OCI-LY3 (cell line): ENCODE measurements at regions not wholly inside any gene's neighbourhood (a gene's known extent, or its start where the extent isn't known, plus 50 kb on each side); places are given as distances from the start of the nearest gene placed in this dataset.

Experiments
- H2AFZ ChIP-seq: fragments of 200-600, 300-600 bp; shearing (Covaris generic); 2 replicates; pipeline ENCODE4 v1.6.0; 2014; ENCODE audit warnings: antibody characterized with exemption, low read depth, low read length
- H3K27ac ChIP-seq: fragments of 200-600, 300-600 bp; sonication (generic); 2 replicates; pipeline ENCODE4 v1.5.1; 2014; ENCODE audit warnings: mild to moderate bottlenecking, low read length, moderate library complexity, mixed read lengths
- H3K27me3 ChIP-seq: fragments of 200-600, 300-600 bp; sonication (generic); 2 replicates; pipeline ENCODE4 v1.6.1; 2014; ENCODE audit warnings: low read depth, low read length, mixed read lengths
- H3K36me3 ChIP-seq: fragments of 200-600, 300-600 bp; sonication (generic); replicated peaks from 2 replicates; pipeline ENCODE3; 2014; ENCODE audit warnings: low read depth, low read length, mixed read lengths
- H3K4me1 ChIP-seq: fragments of 300-600, 200-600 bp; sonication (generic); 2 replicates; pipeline ENCODE4 v1.6.1; 2014; ENCODE audit warnings: low read length, mixed read lengths
- H3K4me2 ChIP-seq: fragments of 200-600, 300-600 bp; sonication (generic); 2 replicates; pipeline ENCODE4 v1.6.1; 2014; ENCODE audit warnings: low read length, mixed read lengths
- H3K4me3 ChIP-seq: fragments of 300-600, 200-600 bp; sonication (generic); 2 replicates; pipeline ENCODE4 v1.5.1; 2014; ENCODE audit warnings: antibody characterized with exemption, mild to moderate bottlenecking, low read length, moderate library complexity
- H3K79me2 ChIP-seq: fragments of 300-600, 200-600 bp; shearing (Covaris generic); 2 replicates; pipeline ENCODE4 v1.6.1; 2014; ENCODE audit warnings: mild to moderate bottlenecking, low read length, mixed read lengths
- H3K9ac ChIP-seq: fragments of 300-600, 200-600 bp; shearing (Covaris generic); 2 replicates; pipeline ENCODE4 v1.6.0; 2014; ENCODE audit warnings: mild to moderate bottlenecking, low read length, moderate library complexity
- H3K9me3 ChIP-seq: fragments of 200-600, 300-600 bp; shearing (Covaris generic); 2 replicates; pipeline ENCODE4 v1.6.1; 2014; ENCODE audit warnings: low read length, mixed read lengths; ENCODE audit not compliant: insufficient read depth
- H4K20me1 ChIP-seq: fragments of 200-600, 300-600 bp; sonication (generic); 2 replicates; pipeline ENCODE4 v1.6.1; 2016; ENCODE audit warnings: low read length, mixed read lengths; ENCODE audit not compliant: insufficient read depth
- EZH2phosphoT487 ChIP-seq: fragments of 200-600 bp; shearing (Covaris generic); IDR thresholded peaks from 2 replicates; pipeline ENCODE4 v1.6.1; 2018; ENCODE audit warnings: antibody characterized with exemption, mixed run types, low read depth
- TF ChIP-seq, protein P1 (sequence below): fragments of 200-600, 300-600 bp; sonication (generic); IDR thresholded peaks from 2 replicates; pipeline ENCODE4 v1.5.1; 2014; ENCODE audit warnings: antibody characterized with exemption, low read length, low read depth

DNA sequence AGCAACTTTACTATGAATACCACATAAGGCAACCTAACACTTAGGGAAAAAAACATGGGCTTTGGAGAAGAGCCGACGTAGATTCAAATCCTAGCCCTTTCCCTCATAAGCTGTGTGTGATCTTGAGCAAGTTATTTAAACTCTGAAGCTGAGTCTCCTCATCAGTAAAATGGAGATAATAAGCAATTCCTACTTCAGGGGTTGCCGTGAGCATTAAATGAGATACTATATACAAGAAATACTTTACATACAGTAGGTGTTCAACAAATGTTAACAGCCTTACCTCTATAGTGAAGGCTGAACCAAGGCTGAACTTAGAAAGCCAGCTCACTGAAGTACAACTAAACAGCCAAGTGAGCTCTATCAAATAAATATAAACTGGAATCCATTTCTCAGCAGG lies 146.2 kb upstream of the DKK2 start:
- Histone ChIP-seq H3K36me3 (no peaks in the 10 kb centered on the region), H2AFZ (no peak overlapping the region), H3K27me3 (peaks cover 9% of the 10 kb centered on the region; the same call in 1 of the 2 replicates), H3K9ac (no peak overlapping the region), H3K4me2 (no peak overlapping the region), H3K4me3 (no peak overlapping the region), H3K27ac (no peak overlapping the region), H4K20me1 (no peaks in the 10 kb centered on the region), H3K79me2 (no peaks in the 10 kb centered on the region), H3K4me1 (no peaks in the 10 kb centered on the region), H3K9me3 (no peaks in the 10 kb centered on the region)
- TF ChIP-seq, protein P1, sequence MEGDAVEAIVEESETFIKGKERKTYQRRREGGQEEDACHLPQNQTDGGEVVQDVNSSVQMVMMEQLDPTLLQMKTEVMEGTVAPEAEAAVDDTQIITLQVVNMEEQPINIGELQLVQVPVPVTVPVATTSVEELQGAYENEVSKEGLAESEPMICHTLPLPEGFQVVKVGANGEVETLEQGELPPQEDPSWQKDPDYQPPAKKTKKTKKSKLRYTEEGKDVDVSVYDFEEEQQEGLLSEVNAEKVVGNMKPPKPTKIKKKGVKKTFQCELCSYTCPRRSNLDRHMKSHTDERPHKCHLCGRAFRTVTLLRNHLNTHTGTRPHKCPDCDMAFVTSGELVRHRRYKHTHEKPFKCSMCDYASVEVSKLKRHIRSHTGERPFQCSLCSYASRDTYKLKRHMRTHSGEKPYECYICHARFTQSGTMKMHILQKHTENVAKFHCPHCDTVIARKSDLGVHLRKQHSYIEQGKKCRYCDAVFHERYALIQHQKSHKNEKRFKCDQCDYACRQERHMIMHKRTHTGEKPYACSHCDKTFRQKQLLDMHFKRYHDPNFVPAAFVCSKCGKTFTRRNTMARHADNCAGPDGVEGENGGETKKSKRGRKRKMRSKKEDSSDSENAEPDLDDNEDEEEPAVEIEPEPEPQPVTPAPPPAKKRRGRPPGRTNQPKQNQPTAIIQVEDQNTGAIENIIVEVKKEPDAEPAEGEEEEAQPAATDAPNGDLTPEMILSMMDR, result no peak
- TF ChIP-seq EZH2phosphoT487, result no peak

- TF ChIP-seq, protein P1, result no peak
- no peak for TF ChIP-seq EZH2phosphoT487
- Histone ChIP-seq H3K36me3 (no peaks in the 10 kb centered on the region), H3K4me3 (no peak overlapping the region), H4K20me1 (no peaks in the 10 kb centered on the region), H3K4me1 (no peaks in the 10 kb centered on the region), H3K27me3 (no peaks in the 10 kb centered on the region), H3K4me2 (no peak overlapping the region), H2AFZ (no peak overlapping the region), H3K9me3 (no peaks in the 10 kb centered on the region), H3K27ac (no peak overlapping the region), H3K9ac (no peak overlapping the region), H3K79me2 (no peaks in the 10 kb centered on the region)
These were observed 130.8 kb upstream of the DKK2 start for GRCh38 chr4:107166873-107167450.

GRCh38 chr4:107166181-107166580 lies 130.1 kb upstream of the DKK2 start:
- H3K4me3 ChIP-seq, result no peak overlapping the region
- no peak overlapping the region for H2AFZ ChIP-seq
- H3K27me3 ChIP-seq, result no peaks in the 10 kb centered on the region
- H3K9me3 ChIP-seq, result no peaks in the 10 kb centered on the region
- H3K79me2 ChIP-seq, result no peaks in the 10 kb centered on the region
- H3K4me2 ChIP-seq, result no peak overlapping the region
- H3K36me3 ChIP-seq, result no peaks in the 10 kb centered on the region
- H3K9ac ChIP-seq, result no peak overlapping the region
- TF ChIP-seq, protein P1, result no peak
- TF ChIP-seq EZH2phosphoT487, result no peak
- no peak overlapping the region for H3K27ac ChIP-seq
- no peaks in the 10 kb centered on the region for H3K4me1 ChIP-seq
- no peaks in the 10 kb centered on the region for H4K20me1 ChIP-seq

- no peak overlapping the region for H3K9ac ChIP-seq
- no peak overlapping the region for H3K27ac ChIP-seq
- H3K36me3 ChIP-seq, result no peaks in the 10 kb centered on the region
- H3K79me2 ChIP-seq, result no peaks in the 10 kb centered on the region
- no peaks in the 10 kb centered on the region for H3K4me1 ChIP-seq
- no peak overlapping the region for H3K4me3 ChIP-seq
- H2AFZ ChIP-seq, result no peak overlapping the region
- H3K27me3 ChIP-seq, result no peaks in the 10 kb centered on the region
- no peaks in the 10 kb centered on the region for H4K20me1 ChIP-seq
- H3K9me3 ChIP-seq, result no peaks in the 10 kb centered on the region
- TF ChIP-seq, protein P1, result no peak
- no peak for TF ChIP-seq EZH2phosphoT487
- H3K4me2 ChIP-seq, result no peak overlapping the region
These were observed 128.9 kb upstream of the DKK2 start for GRCh38 chr4:107164962-107165475.
